Omental fat pad (tissue), 3 donors: ENCODE measurements at regions not wholly inside any gene's neighbourhood (a gene's known extent, or its start where the extent isn't known, plus 50 kb on each side); places are given as distances from the start of the nearest gene placed in this dataset.

Experiments used
- ATAC-seq: fragments of 150-250 bp; one replicate; pipeline ENCODE4 v1.9.1; 2016; ENCODE audit warnings: mild to moderate bottlenecking, moderate library complexity; ENCODE audit not compliant: low FRiP score
- DNase-seq: peaks from one replicate; pipeline ENCODE4 v3.0.0-alpha.2; 2019; ENCODE audit warnings: low spot score
- TF ChIP-seq, protein P1 (sequence below), 3 donors: fragments of 450-650 bp; IDR thresholded peaks; one replicate each; pipeline ENCODE4 v1.5.1; 2016 to 2017; ENCODE audit warnings: antibody characterized with exemption in 3 of 3, mild to moderate bottlenecking in 3 of 3, moderate library complexity in 2 of 3

DNA sequence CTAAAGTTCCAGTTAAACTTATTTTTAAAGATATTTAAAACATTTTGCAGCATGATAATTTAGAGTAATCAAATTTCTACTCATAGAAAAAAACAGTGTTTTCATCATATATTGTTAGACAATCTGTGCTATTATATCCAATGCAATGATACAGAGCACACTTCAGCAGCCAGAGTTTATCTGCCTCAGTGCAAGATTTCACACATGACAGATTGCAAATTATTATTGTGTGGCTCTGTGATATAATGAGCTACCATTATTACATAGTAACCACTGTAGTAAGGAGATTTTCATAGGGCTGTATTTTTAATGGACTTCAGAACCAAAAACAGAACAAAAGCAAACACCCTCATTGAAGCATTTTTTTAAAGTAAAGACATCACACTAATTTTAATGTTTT is 762.4 kb downstream of the DSC3 start:
- ATAC-seq = no peak
- TF ChIP-seq, protein P1, sequence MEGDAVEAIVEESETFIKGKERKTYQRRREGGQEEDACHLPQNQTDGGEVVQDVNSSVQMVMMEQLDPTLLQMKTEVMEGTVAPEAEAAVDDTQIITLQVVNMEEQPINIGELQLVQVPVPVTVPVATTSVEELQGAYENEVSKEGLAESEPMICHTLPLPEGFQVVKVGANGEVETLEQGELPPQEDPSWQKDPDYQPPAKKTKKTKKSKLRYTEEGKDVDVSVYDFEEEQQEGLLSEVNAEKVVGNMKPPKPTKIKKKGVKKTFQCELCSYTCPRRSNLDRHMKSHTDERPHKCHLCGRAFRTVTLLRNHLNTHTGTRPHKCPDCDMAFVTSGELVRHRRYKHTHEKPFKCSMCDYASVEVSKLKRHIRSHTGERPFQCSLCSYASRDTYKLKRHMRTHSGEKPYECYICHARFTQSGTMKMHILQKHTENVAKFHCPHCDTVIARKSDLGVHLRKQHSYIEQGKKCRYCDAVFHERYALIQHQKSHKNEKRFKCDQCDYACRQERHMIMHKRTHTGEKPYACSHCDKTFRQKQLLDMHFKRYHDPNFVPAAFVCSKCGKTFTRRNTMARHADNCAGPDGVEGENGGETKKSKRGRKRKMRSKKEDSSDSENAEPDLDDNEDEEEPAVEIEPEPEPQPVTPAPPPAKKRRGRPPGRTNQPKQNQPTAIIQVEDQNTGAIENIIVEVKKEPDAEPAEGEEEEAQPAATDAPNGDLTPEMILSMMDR (IDR thresholded peaks at IDR 0.05) = no peak
- DNase-seq = no peak

DNA sequence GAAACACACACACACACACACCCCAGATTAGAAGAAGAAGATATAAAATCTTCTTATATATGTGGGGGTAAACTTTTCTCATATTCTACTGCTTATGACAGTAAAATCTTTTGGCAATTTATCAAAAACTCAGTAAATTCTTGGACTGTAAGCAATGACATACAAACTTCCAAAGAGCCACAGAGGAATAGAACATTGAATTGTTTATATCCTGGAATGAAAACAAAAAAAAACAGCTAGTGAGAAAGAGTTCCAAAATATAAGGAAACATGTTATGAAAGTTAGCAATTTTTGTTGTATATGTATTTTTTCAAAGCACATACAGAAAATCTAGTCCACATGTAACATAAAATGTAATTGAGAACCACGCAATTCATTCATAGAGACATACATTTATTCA is 764.9 kb downstream of the DSC3 start:
- ATAC-seq (no peak), DNase-seq (no peak)
- TF ChIP-seq, protein P1 (IDR thresholded peaks at IDR 0.05) = no peak

DNA sequence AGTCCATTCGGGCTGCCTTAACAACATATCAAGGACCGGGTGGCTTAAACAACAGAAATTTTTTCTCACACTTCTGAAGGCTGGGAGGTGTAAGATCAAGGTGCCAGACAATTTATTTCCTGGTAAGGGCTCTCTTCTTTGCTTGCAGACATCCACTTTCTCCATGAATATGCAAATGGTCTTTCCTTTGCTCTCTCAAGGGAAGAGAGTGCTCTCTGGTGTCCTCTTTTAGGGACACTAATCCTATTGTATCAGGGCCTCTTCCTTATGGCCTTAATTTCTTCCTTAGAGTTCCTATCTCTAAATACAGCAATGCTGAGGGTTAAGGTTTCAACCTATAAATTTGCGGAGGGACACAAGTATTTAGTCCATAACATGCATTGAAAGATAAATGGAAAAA is 770.8 kb downstream of the DSC3 start:
- TF ChIP-seq, protein P1 (IDR thresholded peaks at IDR 0.05) = no peak
- DNase-seq (no peak), ATAC-seq (no peak)

DNA sequence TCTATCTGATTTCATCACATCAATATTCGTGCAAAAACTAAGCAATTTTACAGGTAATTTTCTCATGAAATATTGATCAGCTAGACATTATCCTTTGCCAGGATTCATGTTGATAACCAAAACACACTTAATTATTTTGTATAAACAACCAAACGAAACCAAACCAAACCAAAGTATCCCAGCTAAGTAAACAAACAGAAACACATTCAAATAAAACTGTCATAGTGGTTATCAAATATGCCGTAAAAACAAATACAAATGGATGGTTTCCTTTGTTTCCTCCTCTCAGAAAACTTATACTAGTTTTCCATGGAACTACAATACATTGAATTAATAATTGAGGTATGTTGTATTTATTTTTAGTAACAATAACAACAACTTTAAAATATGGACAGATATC is 777.4 kb downstream of the DSC3 start:
- DNase-seq (no peak), ATAC-seq (no peak)
- TF ChIP-seq, protein P1 (IDR thresholded peaks at IDR 0.05) = no peak

DNA sequence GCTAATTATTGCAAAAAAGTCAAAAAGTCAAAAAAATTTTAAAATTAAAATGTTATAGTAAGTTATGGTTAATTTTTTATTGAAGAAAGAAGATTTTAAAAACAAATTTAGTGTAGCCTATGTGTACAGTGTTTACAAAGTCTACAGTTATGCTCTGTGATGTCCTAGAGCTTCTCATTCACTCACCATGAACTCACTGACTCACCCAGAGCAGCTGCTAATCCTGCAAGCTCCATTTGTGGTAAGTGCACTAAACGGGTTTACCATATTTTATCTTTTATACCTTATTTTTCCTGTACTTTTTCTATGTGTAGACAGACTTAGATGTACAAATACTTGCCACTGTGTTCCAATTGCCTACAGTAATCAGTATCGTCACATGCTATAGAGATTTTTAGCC is 788.2 kb downstream of the DSC3 start:
- ATAC-seq (no peak), DNase-seq (no peak)
- TF ChIP-seq, protein P1 (IDR thresholded peaks at IDR 0.05) = no peak

DNA sequence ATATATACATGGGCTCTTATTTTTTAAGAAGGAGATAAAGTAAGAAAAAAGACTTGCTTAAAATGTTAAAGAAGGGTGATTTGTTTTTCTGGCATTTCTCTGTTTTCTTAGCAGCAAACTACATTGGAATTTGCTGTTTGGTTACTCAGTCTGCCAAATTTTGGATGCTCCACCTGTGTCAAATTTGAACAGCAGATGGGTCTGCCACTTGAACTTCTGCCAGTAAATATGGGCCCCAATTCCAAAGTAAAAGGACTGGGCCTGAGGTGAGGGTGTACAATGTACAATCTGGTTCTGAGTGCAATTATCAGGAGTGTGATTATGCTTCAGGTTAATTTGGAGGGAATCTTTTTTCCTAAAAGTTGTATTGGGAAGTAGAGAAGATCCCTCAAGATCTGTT is 794.5 kb downstream of the DSC3 start:
- ATAC-seq (no peak), DNase-seq (no peak)
- TF ChIP-seq, protein P1 (IDR thresholded peaks at IDR 0.05) = no peak

DNA sequence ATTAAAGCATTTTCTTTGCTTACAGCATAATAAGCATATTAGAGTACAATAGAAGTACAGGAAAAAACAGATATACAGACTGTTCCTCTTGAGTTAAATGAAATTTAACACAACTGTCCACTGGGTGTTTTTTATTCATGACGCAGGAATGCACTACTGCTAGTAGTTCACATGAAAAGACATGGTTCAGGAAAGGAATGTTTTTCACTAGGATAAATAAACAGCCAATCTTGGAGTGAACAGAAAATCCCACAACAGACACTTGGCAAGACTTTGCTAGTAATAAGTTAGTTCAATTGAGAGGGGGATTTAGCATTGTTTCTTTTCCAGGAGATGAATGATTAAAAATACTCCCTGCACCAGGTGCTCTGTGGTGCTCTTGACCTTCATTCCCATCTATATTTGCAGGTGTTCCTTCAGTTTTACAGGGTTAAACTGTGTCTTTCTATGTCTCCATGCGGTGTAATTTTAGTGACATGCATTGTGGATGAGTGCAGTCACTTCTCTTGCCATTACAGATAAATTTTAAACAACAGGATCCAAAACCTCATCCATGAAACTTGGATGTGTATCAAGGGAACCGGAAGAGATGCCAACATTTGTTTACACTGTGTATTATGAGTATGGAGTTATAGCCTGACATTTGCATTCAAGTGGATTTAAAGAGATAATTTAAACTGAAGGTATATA is 796.6 kb downstream of the DSC3 start:
- DNase-seq (no peak), ATAC-seq (no peak)
- TF ChIP-seq, protein P1 (IDR thresholded peaks at IDR 0.05) = no peak
